ENCODE measurements at regions not wholly inside any gene's neighbourhood (a gene's known extent, or its start where the extent isn't known, plus 50 kb on each side); places are given as distances from the start of the nearest gene placed in this dataset.

- TF ChIP-seq CTCF (IDR thresholded peaks at IDR 0.05; ENCODE audit: low read depth, low read length, poor library complexity, severe bottlenecking): no peak
- TF ChIP-seq EZH2phosphoT487 (IDR thresholded peaks at IDR 0.05; ENCODE audit: borderline replicate concordance, low read length): no peak
Measured at GRCh38 chr10:28997734-28998133, 291.1 kb upstream of the LYZL1 start.

Measured in DOHH2 (cell line).